ENCODE measurements at regions not wholly inside any gene's neighbourhood (a gene's known extent, or its start where the extent isn't known, plus 50 kb on each side); places are given as distances from the start of the nearest gene placed in this dataset.

- Histone ChIP-seq H3K27me3 (ENCODE audit: insufficient read depth, low read length) (no peaks in the 10 kb centered on the region), H3K4me3 (ENCODE audit: low read length) (no peak overlapping the region), H3K9me3 (ENCODE audit: low read depth, low read length) (no peaks in the 10 kb centered on the region), H3K4me1 (ENCODE audit: insufficient read depth, low read length) (no peaks in the 10 kb centered on the region)
Observed at GRCh38 chr4:181308476-181309312, 934.5 kb upstream of the TENM3 start.

GRCh38 chr4:181312066-181312465, 931.1 kb upstream of the TENM3 start:
- Histone ChIP-seq H3K4me1 (ENCODE audit: insufficient read depth, low read length) (no peaks in the 10 kb centered on the region), H3K9me3 (ENCODE audit: low read depth, low read length) (no peaks in the 10 kb centered on the region), H3K27me3 (ENCODE audit: insufficient read depth, low read length) (no peaks in the 10 kb centered on the region), H3K4me3 (ENCODE audit: low read length) (no peak overlapping the region)

- Histone ChIP-seq H3K4me1 (ENCODE audit: insufficient read depth, low read length) (no peaks in the 10 kb centered on the region), H3K9me3 (ENCODE audit: low read depth, low read length) (no peaks in the 10 kb centered on the region)
Observed at GRCh38 chr4:181319629-181320028, 923.6 kb upstream of the TENM3 start.

GRCh38 chr4:181323061-181323460, 920.1 kb upstream of the TENM3 start:
- Histone ChIP-seq H3K9me3 (ENCODE audit: low read depth, low read length) (no peaks in the 10 kb centered on the region), H3K27me3 (ENCODE audit: insufficient read depth, low read length) (no peaks in the 10 kb centered on the region), H3K4me3 (ENCODE audit: low read length) (no peak overlapping the region), H3K4me1 (ENCODE audit: insufficient read depth, low read length) (no peaks in the 10 kb centered on the region)

More at GRCh38 chr4:181319629-181320028, 923.6 kb upstream of the TENM3 start:
- Histone ChIP-seq H3K4me3 (ENCODE audit: low read length) (no peak overlapping the region), H3K27me3 (ENCODE audit: insufficient read depth, low read length) (no peaks in the 10 kb centered on the region)

GRCh38 chr4:181330654-181331201, 912.5 kb upstream of the TENM3 start:
- Histone ChIP-seq H3K4me3 (ENCODE audit: low read length) (no peak overlapping the region), H3K4me1 (ENCODE audit: insufficient read depth, low read length) (no peaks in the 10 kb centered on the region), H3K27me3 (ENCODE audit: insufficient read depth, low read length) (no peaks in the 10 kb centered on the region), H3K9me3 (ENCODE audit: low read depth, low read length) (no peaks in the 10 kb centered on the region)

GRCh38 chr4:181331214-181331613, 912.0 kb upstream of the TENM3 start:
- H3K27me3 ChIP-seq (ENCODE audit: insufficient read depth, low read length), result no peaks in the 10 kb centered on the region
- no peak overlapping the region for H3K4me3 ChIP-seq (ENCODE audit: low read length)
- H3K9me3 ChIP-seq (ENCODE audit: low read depth, low read length), result no peaks in the 10 kb centered on the region

GRCh38 chr4:181345931-181346330, 897.3 kb upstream of the TENM3 start:
- Histone ChIP-seq H3K9me3 (ENCODE audit: low read depth, low read length) (no peaks in the 10 kb centered on the region), H3K4me3 (ENCODE audit: low read length) (no peak overlapping the region), H3K4me1 (ENCODE audit: insufficient read depth, low read length) (no peaks in the 10 kb centered on the region), H3K27me3 (ENCODE audit: insufficient read depth, low read length) (no peaks in the 10 kb centered on the region)

More at GRCh38 chr4:181331214-181331613, 912.0 kb upstream of the TENM3 start:
- H3K4me1 ChIP-seq (ENCODE audit: insufficient read depth, low read length), result no peaks in the 10 kb centered on the region

- Histone ChIP-seq H3K27me3 (ENCODE audit: insufficient read depth, low read length) (no peaks in the 10 kb centered on the region), H3K9me3 (ENCODE audit: low read depth, low read length) (no peaks in the 10 kb centered on the region), H3K4me3 (ENCODE audit: low read length) (no peak overlapping the region), H3K4me1 (ENCODE audit: insufficient read depth, low read length) (no peaks in the 10 kb centered on the region)
Observed at GRCh38 chr4:181350615-181351415, 892.4 kb upstream of the TENM3 start.

- H3K4me1 ChIP-seq (ENCODE audit: insufficient read depth, low read length), result no peaks in the 10 kb centered on the region
- H3K9me3 ChIP-seq (ENCODE audit: low read depth, low read length), result no peaks in the 10 kb centered on the region
- no peak overlapping the region for H3K4me3 ChIP-seq (ENCODE audit: low read length)
- H3K27me3 ChIP-seq (ENCODE audit: insufficient read depth, low read length), result no peaks in the 10 kb centered on the region
Observed at GRCh38 chr4:181364504-181364903, 878.7 kb upstream of the TENM3 start.

GRCh38 chr4:181365671-181366070, 877.5 kb upstream of the TENM3 start:
- no peaks in the 10 kb centered on the region for H3K27me3 ChIP-seq (ENCODE audit: insufficient read depth, low read length)
- H3K4me3 ChIP-seq (ENCODE audit: low read length), result no peak overlapping the region
- H3K9me3 ChIP-seq (ENCODE audit: low read depth, low read length), result no peaks in the 10 kb centered on the region
- no peaks in the 10 kb centered on the region for H3K4me1 ChIP-seq (ENCODE audit: insufficient read depth, low read length)

- Histone ChIP-seq H3K9me3 (ENCODE audit: low read depth, low read length) (no peaks in the 10 kb centered on the region), H3K27me3 (ENCODE audit: insufficient read depth, low read length) (no peaks in the 10 kb centered on the region), H3K4me1 (ENCODE audit: insufficient read depth, low read length) (no peaks in the 10 kb centered on the region), H3K4me3 (ENCODE audit: low read length) (no peak overlapping the region)
Observed at GRCh38 chr4:181372014-181372413, 871.2 kb upstream of the TENM3 start.

- no peaks in the 10 kb centered on the region for H3K27me3 ChIP-seq (ENCODE audit: insufficient read depth, low read length)
- H3K4me3 ChIP-seq (ENCODE audit: low read length), result no peak overlapping the region
- no peaks in the 10 kb centered on the region for H3K9me3 ChIP-seq (ENCODE audit: low read depth, low read length)
- H3K4me1 ChIP-seq (ENCODE audit: insufficient read depth, low read length), result no peaks in the 10 kb centered on the region
Observed at GRCh38 chr4:181376058-181376457, 867.1 kb upstream of the TENM3 start.

- Histone ChIP-seq H3K9me3 (ENCODE audit: low read depth, low read length) (no peaks in the 10 kb centered on the region), H3K27me3 (ENCODE audit: insufficient read depth, low read length) (no peaks in the 10 kb centered on the region), H3K4me3 (ENCODE audit: low read length) (no peak overlapping the region), H3K4me1 (ENCODE audit: insufficient read depth, low read length) (no peaks in the 10 kb centered on the region)
Observed at GRCh38 chr4:181388061-181388460, 855.1 kb upstream of the TENM3 start.

- Histone ChIP-seq H3K27me3 (ENCODE audit: insufficient read depth, low read length) (no peaks in the 10 kb centered on the region), H3K4me3 (ENCODE audit: low read length) (no peak overlapping the region), H3K9me3 (ENCODE audit: low read depth, low read length) (no peaks in the 10 kb centered on the region), H3K4me1 (ENCODE audit: insufficient read depth, low read length) (no peaks in the 10 kb centered on the region)
Observed at GRCh38 chr4:181416966-181417365, 826.2 kb upstream of the TENM3 start.

GRCh38 chr4:181418496-181418895, 824.7 kb upstream of the TENM3 start:
- Histone ChIP-seq H3K27me3 (ENCODE audit: insufficient read depth, low read length) (no peaks in the 10 kb centered on the region), H3K4me1 (ENCODE audit: insufficient read depth, low read length) (no peaks in the 10 kb centered on the region), H3K4me3 (ENCODE audit: low read length) (no peak overlapping the region), H3K9me3 (ENCODE audit: low read depth, low read length) (no peaks in the 10 kb centered on the region)
